K562 (cell line): ENCODE measurements at regions not wholly inside any gene's neighbourhood (a gene's known extent, or its start where the extent isn't known, plus 50 kb on each side); places are given as distances from the start of the nearest gene placed in this dataset.
A peak's percentile ranks its signal among the peaks of the same experiment; 100 is the strongest.

Experiments
- ARID1B ChIP-seq: fragments of 450-650 bp; IDR thresholded peaks from 2 replicates; pipeline ENCODE4 v1.6.1; 2016; ENCODE audit warnings: antibody characterized with exemption, mild to moderate bottlenecking, inconsistent platforms
- CBFA2T2 ChIP-seq: fragments of 450-650 bp; conservative IDR thresholded peaks from 2 replicates; pipeline ENCODE4 v1.6.1; 2017; ENCODE audit warnings: mild to moderate bottlenecking
- HLTF ChIP-seq: fragments of 450-650 bp; IDR thresholded peaks from 2 replicates; pipeline ENCODE4 v1.6.1; 2016
- NRF1 ChIP-seq, 2 experiments: fragments of 450-650 bp; IDR thresholded peaks in 1 of 2; conservative IDR thresholded peaks in 1 of 2; 2 replicates each; pipeline ENCODE4 v1.6.1; 2014; ENCODE audit warnings: mild to moderate bottlenecking in 2 of 2
- PHTF2 ChIP-seq: fragments of 250-450 bp; sonication (Bioruptor Pico); IDR thresholded peaks from 2 replicates; pipeline ENCODE4 v1.5.0; 2021; ENCODE audit warnings: mild to moderate bottlenecking
- SIN3B ChIP-seq: fragments of 450-650 bp; IDR thresholded peaks from 2 replicates; pipeline ENCODE4 v1.6.1; 2017; ENCODE audit warnings: low read depth, mild to moderate bottlenecking, moderate library complexity
- SMAD3 ChIP-seq: fragments of 450-650 bp; formaldehyde crosslinking; conservative IDR thresholded peaks from 2 replicates; pipeline ENCODE4 v1.4.0; 2020; ENCODE audit warnings: mild to moderate bottlenecking
- SRF ChIP-seq, 2 experiments: fragments of 250-450, 450-650 bp in 1 of 2; sonication (Bioruptor Pico) in 1 of 2; sonication (generic) in 1 of 2; formaldehyde crosslinking; IDR thresholded peaks; 2 replicates each; pipeline versions ENCODE4 v1.5.0 to v1.5.1; 2020 to 2022; ENCODE audit warnings: mild to moderate bottlenecking in 1 of 2, missing genetic modification reagents in 1 of 2
- SRSF9 ChIP-seq: fragments of 200-400 bp; formaldehyde crosslinking; IDR thresholded peaks from 2 replicates; pipeline ENCODE4 v1.6.1; 2017; ENCODE audit warnings: low read depth, low read length, borderline replicate concordance
- TOE1 ChIP-seq, 2 experiments: fragments of 450-650 bp in 1 of 2; sonication (generic) in 1 of 2; formaldehyde crosslinking in 1 of 2; IDR thresholded peaks; 2 replicates each; pipeline versions ENCODE4 v1.7.1 to v1.8.0; 2016 to 2022; ENCODE audit warnings: borderline replicate concordance in 2 of 2, mild to moderate bottlenecking in 2 of 2, antibody characterized with exemption in 1 of 2, inconsistent platforms in 1 of 2, low read depth in 1 of 2, missing genetic modification reagents in 1 of 2, moderate library complexity in 1 of 2
- TRIM28 ChIP-seq: fragments of 450-650 bp; IDR thresholded peaks from 2 replicates; pipeline ENCODE4 v1.6.1; 2017
- ZKSCAN1 ChIP-seq: fragments of 150-350 bp; IDR thresholded peaks from 2 replicates; pipeline ENCODE4 v1.6.1; 2016; ENCODE audit warnings: low read depth, low read length
- ZNF174 ChIP-seq: fragments of 250-450 bp; sonication (Bioruptor Pico); IDR thresholded peaks from 2 replicates; pipeline ENCODE4 v1.4.0; 2020; ENCODE audit warnings: mild to moderate bottlenecking
- ZNF766 ChIP-seq: fragments of 200-800 bp; sonication (Bioruptor generic); conservative IDR thresholded peaks from 2 replicates; pipeline ENCODE4 v1.6.1; 2016; ENCODE audit warnings: missing genetic modification characterization, missing compliant biosample characterization
- TF ChIP-seq, protein P1 (sequence below): sonication (generic); formaldehyde crosslinking; IDR thresholded peaks from 2 replicates; pipeline ENCODE4 v1.8.1; 2022; ENCODE audit warnings: missing genetic modification reagents
- TF ChIP-seq, protein P2 (sequence below): sonication (generic); formaldehyde crosslinking; IDR thresholded peaks from 2 replicates; pipeline ENCODE4 v1.8.0; 2023; ENCODE audit warnings: missing genetic modification reagents, mild to moderate bottlenecking, borderline replicate concordance

DNA sequence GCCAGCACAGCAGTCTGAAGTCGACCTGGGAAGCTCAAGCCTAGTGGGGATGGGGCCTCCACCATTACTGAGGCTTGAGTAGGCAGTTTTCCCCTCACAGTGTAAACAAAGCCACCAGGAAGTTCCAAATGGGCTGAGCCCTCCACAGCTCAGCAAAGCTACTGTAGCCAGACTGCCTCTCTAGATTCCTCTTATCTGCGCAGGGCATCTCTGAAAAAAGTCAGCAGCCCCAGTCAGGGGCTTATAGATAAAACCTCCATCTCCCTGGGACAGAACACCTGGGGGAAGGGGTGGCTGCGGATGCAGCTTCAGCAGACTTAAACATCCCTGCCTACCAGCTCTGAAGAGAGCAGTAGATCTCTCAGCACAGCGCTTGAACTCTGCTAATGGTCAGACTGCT is 218.4 kb upstream of the VRK2 start (continued):
- no peak for TF ChIP-seq TOE1 (IDR thresholded peaks at IDR 0.05; ENCODE audit: borderline replicate concordance)
- TF ChIP-seq TOE1 (CRISPR knock-in tag; IDR thresholded peaks at IDR 0.05; ENCODE audit: borderline replicate concordance, low read depth) = no peak
- TF ChIP-seq, protein P1, sequence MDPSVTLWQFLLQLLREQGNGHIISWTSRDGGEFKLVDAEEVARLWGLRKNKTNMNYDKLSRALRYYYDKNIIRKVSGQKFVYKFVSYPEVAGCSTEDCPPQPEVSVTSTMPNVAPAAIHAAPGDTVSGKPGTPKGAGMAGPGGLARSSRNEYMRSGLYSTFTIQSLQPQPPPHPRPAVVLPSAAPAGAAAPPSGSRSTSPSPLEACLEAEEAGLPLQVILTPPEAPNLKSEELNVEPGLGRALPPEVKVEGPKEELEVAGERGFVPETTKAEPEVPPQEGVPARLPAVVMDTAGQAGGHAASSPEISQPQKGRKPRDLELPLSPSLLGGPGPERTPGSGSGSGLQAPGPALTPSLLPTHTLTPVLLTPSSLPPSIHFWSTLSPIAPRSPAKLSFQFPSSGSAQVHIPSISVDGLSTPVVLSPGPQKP (CRISPR knock-in tag) = no peak
- TF ChIP-seq TRIM28 = no peak
- peak; percentile 34; the same call in 1 of the 2 replicates for TF ChIP-seq ARID1B
- no peak for TF ChIP-seq PHTF2 (CRISPR knock-in tag)
- TF ChIP-seq, protein P2, sequence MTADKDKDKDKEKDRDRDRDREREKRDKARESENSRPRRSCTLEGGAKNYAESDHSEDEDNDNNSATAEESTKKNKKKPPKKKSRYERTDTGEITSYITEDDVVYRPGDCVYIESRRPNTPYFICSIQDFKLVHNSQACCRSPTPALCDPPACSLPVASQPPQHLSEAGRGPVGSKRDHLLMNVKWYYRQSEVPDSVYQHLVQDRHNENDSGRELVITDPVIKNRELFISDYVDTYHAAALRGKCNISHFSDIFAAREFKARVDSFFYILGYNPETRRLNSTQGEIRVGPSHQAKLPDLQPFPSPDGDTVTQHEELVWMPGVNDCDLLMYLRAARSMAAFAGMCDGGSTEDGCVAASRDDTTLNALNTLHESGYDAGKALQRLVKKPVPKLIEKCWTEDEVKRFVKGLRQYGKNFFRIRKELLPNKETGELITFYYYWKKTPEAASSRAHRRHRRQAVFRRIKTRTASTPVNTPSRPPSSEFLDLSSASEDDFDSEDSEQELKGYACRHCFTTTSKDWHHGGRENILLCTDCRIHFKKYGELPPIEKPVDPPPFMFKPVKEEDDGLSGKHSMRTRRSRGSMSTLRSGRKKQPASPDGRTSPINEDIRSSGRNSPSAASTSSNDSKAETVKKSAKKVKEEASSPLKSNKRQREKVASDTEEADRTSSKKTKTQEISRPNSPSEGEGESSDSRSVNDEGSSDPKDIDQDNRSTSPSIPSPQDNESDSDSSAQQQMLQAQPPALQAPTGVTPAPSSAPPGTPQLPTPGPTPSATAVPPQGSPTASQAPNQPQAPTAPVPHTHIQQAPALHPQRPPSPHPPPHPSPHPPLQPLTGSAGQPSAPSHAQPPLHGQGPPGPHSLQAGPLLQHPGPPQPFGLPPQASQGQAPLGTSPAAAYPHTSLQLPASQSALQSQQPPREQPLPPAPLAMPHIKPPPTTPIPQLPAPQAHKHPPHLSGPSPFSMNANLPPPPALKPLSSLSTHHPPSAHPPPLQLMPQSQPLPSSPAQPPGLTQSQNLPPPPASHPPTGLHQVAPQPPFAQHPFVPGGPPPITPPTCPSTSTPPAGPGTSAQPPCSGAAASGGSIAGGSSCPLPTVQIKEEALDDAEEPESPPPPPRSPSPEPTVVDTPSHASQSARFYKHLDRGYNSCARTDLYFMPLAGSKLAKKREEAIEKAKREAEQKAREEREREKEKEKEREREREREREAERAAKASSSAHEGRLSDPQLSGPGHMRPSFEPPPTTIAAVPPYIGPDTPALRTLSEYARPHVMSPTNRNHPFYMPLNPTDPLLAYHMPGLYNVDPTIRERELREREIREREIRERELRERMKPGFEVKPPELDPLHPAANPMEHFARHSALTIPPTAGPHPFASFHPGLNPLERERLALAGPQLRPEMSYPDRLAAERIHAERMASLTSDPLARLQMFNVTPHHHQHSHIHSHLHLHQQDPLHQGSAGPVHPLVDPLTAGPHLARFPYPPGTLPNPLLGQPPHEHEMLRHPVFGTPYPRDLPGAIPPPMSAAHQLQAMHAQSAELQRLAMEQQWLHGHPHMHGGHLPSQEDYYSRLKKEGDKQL (CRISPR knock-in tag) = no peak
- no peak for TF ChIP-seq SRSF9
- TF ChIP-seq HLTF = no peak
- no peak for TF ChIP-seq SMAD3 (CRISPR knock-in tag)
- no peak for TF ChIP-seq SRF (CRISPR knock-in tag; IDR thresholded peaks at IDR 0.05)
- no peak for TF ChIP-seq ZKSCAN1
- 0 out of 4 replicates have a peak, but pooled peaks of 1 of the 2 experiments have one; percentile 11 for TF ChIP-seq NRF1 (conservative IDR thresholded peaks at IDR 0.05 in 1 of 2, IDR thresholded peaks at IDR 0.05 in 1 of 2)
- TF ChIP-seq CBFA2T2 = peak; percentile 55
- no peak for TF ChIP-seq SIN3B
- TF ChIP-seq ZNF174 (CRISPR knock-in tag) = no peak
- TF ChIP-seq ZNF766 (CRISPR knock-in tag) = no peak
